ENCODE measurements at regions not wholly inside any gene's neighbourhood (a gene's known extent, or its start where the extent isn't known, plus 50 kb on each side); places are given as distances from the start of the nearest gene placed in this dataset.

- DNase-seq (ENCODE audit: low read depth): no peak
- no peak overlapping the region for H3K4me3 ChIP-seq (ENCODE audit: low read depth, low read length)
These were observed 387.1 kb downstream of the EMP1 start for GRCh38 chr12:13583630-13584029.

GRCh38 chr12:13582421-13582820 lies 385.9 kb downstream of the EMP1 start:
- no peak for DNase-seq (ENCODE audit: low read depth)
- no peak overlapping the region for H3K4me3 ChIP-seq (ENCODE audit: low read depth, low read length)

- H3K4me3 ChIP-seq (ENCODE audit: low read depth, low read length): no peak overlapping the region
- DNase-seq (ENCODE audit: low read depth): no peak
These were observed 384.5 kb downstream of the EMP1 start for GRCh38 chr12:13581031-13581430.

- H3K4me3 ChIP-seq (ENCODE audit: low read depth, low read length): no peak overlapping the region
- no peak for DNase-seq (ENCODE audit: low read depth)
These were observed 383.7 kb downstream of the EMP1 start for GRCh38 chr12:13580206-13580605.

- DNase-seq (ENCODE audit: low read depth): no peak
- no peak overlapping the region for H3K4me3 ChIP-seq (ENCODE audit: low read depth, low read length)
These were observed 380.5 kb downstream of the EMP1 start for GRCh38 chr12:13576935-13577500.

- no peak overlapping the region for H3K4me3 ChIP-seq (ENCODE audit: low read depth, low read length)
- peak; percentile 78 for DNase-seq (ENCODE audit: low read depth)
These were observed 377.3 kb downstream of the EMP1 start for GRCh38 chr12:13573698-13574321.

GRCh38 chr12:13571035-13571434 lies 374.5 kb downstream of the EMP1 start:
- no peak for DNase-seq (ENCODE audit: low read depth)
- no peak overlapping the region for H3K4me3 ChIP-seq (ENCODE audit: low read depth, low read length)

- no peak overlapping the region for H3K4me3 ChIP-seq (ENCODE audit: low read depth, low read length)
- DNase-seq (ENCODE audit: low read depth): peak; percentile 49
These were observed 373.6 kb downstream of the EMP1 start for GRCh38 chr12:13570005-13570694.

GRCh38 chr12:13566292-13566691 lies 369.8 kb downstream of the EMP1 start:
- peak; percentile 27 for DNase-seq (ENCODE audit: low read depth)
- no peak overlapping the region for H3K4me3 ChIP-seq (ENCODE audit: low read depth, low read length)

GRCh38 chr12:13564266-13564810 lies 367.8 kb downstream of the EMP1 start:
- no peak overlapping the region for H3K4me3 ChIP-seq (ENCODE audit: low read depth, low read length)

GRCh38 chr12:13563743-13564125 lies 367.2 kb downstream of the EMP1 start:
- no peak overlapping the region for H3K4me3 ChIP-seq (ENCODE audit: low read depth, low read length)
- no peak for DNase-seq (ENCODE audit: low read depth)

More at GRCh38 chr12:13564266-13564810, 367.8 kb downstream of the EMP1 start:
- no peak for DNase-seq (ENCODE audit: low read depth)

GRCh38 chr12:13562915-13563742 lies 366.6 kb downstream of the EMP1 start:
- no peak for DNase-seq (ENCODE audit: low read depth)
- H3K4me3 ChIP-seq (ENCODE audit: low read depth, low read length): no peak overlapping the region

- no peak for DNase-seq (ENCODE audit: low read depth)
- H3K4me3 ChIP-seq (ENCODE audit: low read depth, low read length): no peak overlapping the region
These were observed 365.4 kb downstream of the EMP1 start for GRCh38 chr12:13561923-13562322.

GRCh38 chr12:13559318-13559978 lies 362.9 kb downstream of the EMP1 start:
- H3K4me3 ChIP-seq (ENCODE audit: low read depth, low read length): no peak overlapping the region

GRCh38 chr12:13552830-13553229 lies 356.3 kb downstream of the EMP1 start:
- no peak for DNase-seq (ENCODE audit: low read depth)

More at GRCh38 chr12:13559318-13559978, 362.9 kb downstream of the EMP1 start:
- DNase-seq (ENCODE audit: low read depth): no peak

GRCh38 chr12:13547283-13547682 lies 350.8 kb downstream of the EMP1 start:
- no peak overlapping the region for H3K4me3 ChIP-seq (ENCODE audit: low read depth, low read length)
- DNase-seq (ENCODE audit: low read depth): no peak

More at GRCh38 chr12:13552830-13553229, 356.3 kb downstream of the EMP1 start:
- H3K4me3 ChIP-seq (ENCODE audit: low read depth, low read length): no peak overlapping the region

GRCh38 chr12:13546231-13546630 lies 349.7 kb downstream of the EMP1 start:
- H3K4me3 ChIP-seq (ENCODE audit: low read depth, low read length): no peak overlapping the region
- no peak for DNase-seq (ENCODE audit: low read depth)

- no peak overlapping the region for H3K4me3 ChIP-seq (ENCODE audit: low read depth, low read length)
- DNase-seq (ENCODE audit: low read depth): no peak
These were observed 342.5 kb downstream of the EMP1 start for GRCh38 chr12:13539051-13539450.

GRCh38 chr12:13538136-13538535 lies 341.6 kb downstream of the EMP1 start:
- no peak for DNase-seq (ENCODE audit: low read depth)
- H3K4me3 ChIP-seq (ENCODE audit: low read depth, low read length): no peak overlapping the region

Measured in skeletal muscle cell (primary cell).